Upper lobe of left lung (tissue), 6 donors: ENCODE measurements at regions not wholly inside any gene's neighbourhood (a gene's known extent, or its start where the extent isn't known, plus 50 kb on each side); places are given as distances from the start of the nearest gene placed in this dataset.
A peak's percentile ranks its signal among the peaks of the same experiment; 100 is the strongest.

Source experiments
- ATAC-seq, 2 donors: fragments of 200-7000 bp; cut with Tn5 transposase; one replicate each; pipeline ENCODE4 v1.9.1; 2022; ENCODE audit warnings: mild to moderate bottlenecking in 2 of 2, moderate library complexity in 2 of 2; ENCODE audit not compliant: low FRiP score in 2 of 2
- DNase-seq, 2 donors: peaks; one replicate each; pipeline ENCODE4 v3.0.0-alpha.2; 2019 to 2020
- H3K27ac ChIP-seq, 4 donors: fragments of 200-600 bp; sonication (generic); one replicate each; pipeline ENCODE4 v1.5.1; 2016 to 2019
- H3K27me3 ChIP-seq, 4 donors: fragments of 200-600 bp; sonication (generic); one replicate each; pipeline ENCODE4 v1.5.1; 2017 to 2019
- H3K36me3 ChIP-seq, 4 donors: fragments of 200-600 bp; sonication (generic); one replicate each; pipeline ENCODE4 v1.5.1; 2016 to 2019
- H3K4me1 ChIP-seq, 4 donors: fragments of 200-600 bp; sonication (generic); one replicate each; pipeline ENCODE4 v1.5.1; 2018 to 2019
- H3K4me3 ChIP-seq, 4 donors: fragments of 200-600 bp; sonication (generic); one replicate each; pipeline ENCODE4 v1.5.1; 2017 to 2019; ENCODE audit warnings: mild to moderate bottlenecking in 2 of 4, moderate library complexity in 1 of 4
- H3K9me3 ChIP-seq, 4 donors: fragments of 200-600 bp; sonication (generic); one replicate each; pipeline ENCODE4 v1.5.1; 2018 to 2019
- CTCF ChIP-seq, 6 experiments: fragments of 450-650 bp in 4 of 6; fragments of 200-600 bp in 2 of 6; sonication (generic) in 2 of 6; IDR thresholded peaks; one replicate each; pipeline ENCODE4 v1.5.1; 2016 to 2019; ENCODE audit warnings: antibody characterized with exemption in 6 of 6
- EP300 ChIP-seq, 4 donors: sonication (generic); formaldehyde crosslinking; IDR thresholded peaks; one replicate each; pipeline ENCODE4 v1.5.1; 2017; ENCODE audit warnings: antibody characterized with exemption in 4 of 4, control low read depth in 2 of 4
- POLR2A ChIP-seq, 4 donors: fragments of 450-650 bp; IDR thresholded peaks; one replicate each; pipeline ENCODE4 v1.5.1; 2016 to 2017; ENCODE audit warnings: antibody characterized with exemption in 4 of 4, mild to moderate bottlenecking in 2 of 4
- POLR2AphosphoS5 ChIP-seq, 2 donors: sonication (generic); formaldehyde crosslinking; IDR thresholded peaks; one replicate each; pipeline ENCODE4 v1.5.1; 2017; ENCODE audit warnings: antibody characterized with exemption in 2 of 2
- WGBS, 2 donors: methylation state at CpG; one replicate each; pipeline ENCODE4 v1.1.5; 2017 to 2018; 5-methylcytosine and 5-hydroxymethylcytosine counted together
- donor health status: DM: no; HTN: no; CAD: no; lungs with moderate emphysema.
- donor health status: DM: no; HTN: yes; CAD: no; lungs with severe emphysema.

- TF ChIP-seq POLR2AphosphoS5 (IDR thresholded peaks at IDR 0.05) (no peak), EP300 (IDR thresholded peaks at IDR 0.05) (no peak), POLR2A (IDR thresholded peaks at IDR 0.05) (no peak), CTCF (IDR thresholded peaks at IDR 0.05) (no peak)
- 60 to 63% methylated on average over 3 of the region's 3 CpGs for WGBS, 2 donors
These were observed 87.3 kb upstream of the OSTN start for GRCh38 chr3:191111722-191112121.

GRCh38 chr3:191105418-191105817 is 93.6 kb upstream of the OSTN start:
- DNase-seq = no peak
- no peak for TF ChIP-seq EP300 (IDR thresholded peaks at IDR 0.05)
- TF ChIP-seq CTCF (IDR thresholded peaks at IDR 0.05) = no peak
- TF ChIP-seq POLR2AphosphoS5 (IDR thresholded peaks at IDR 0.05) = no peak
- no peak for TF ChIP-seq POLR2A (IDR thresholded peaks at IDR 0.05)
- no peak overlapping the region for H3K27ac ChIP-seq
- no peaks in the 10 kb centered on the region for H3K36me3 ChIP-seq
- H3K9me3 ChIP-seq = no peaks in the 10 kb centered on the region
- WGBS, 2 donors = 58 to 67% methylated on average over 3 of the region's 3 CpGs
- no peak for ATAC-seq
- no peaks in the 10 kb centered on the region for H3K27me3 ChIP-seq
- H3K4me3 ChIP-seq = no peak overlapping the region
- no peaks in the 10 kb centered on the region for H3K4me1 ChIP-seq

More at GRCh38 chr3:191111722-191112121, 87.3 kb upstream of the OSTN start:
- no peak for DNase-seq
- H3K27ac ChIP-seq = no peak overlapping the region
- H3K4me3 ChIP-seq = no peak overlapping the region
- no peaks in the 10 kb centered on the region for H3K36me3 ChIP-seq
- no peaks in the 10 kb centered on the region for H3K4me1 ChIP-seq
- H3K9me3 ChIP-seq = no peaks in the 10 kb centered on the region
- no peak for ATAC-seq
- no peaks in the 10 kb centered on the region for H3K27me3 ChIP-seq

- no peak for ATAC-seq
- WGBS, 2 donors = 76 to 83% methylated on average over 4 of the region's 4 CpGs
- DNase-seq = no peak
These were observed 98.5 kb upstream of the OSTN start for GRCh38 chr3:191100516-191100915.

GRCh38 chr3:191094057-191094845 is 104.8 kb upstream of the OSTN start:
- ATAC-seq = peak in 1 of 2 donors; percentile 78
- no peak overlapping the region for H3K27ac ChIP-seq
- TF ChIP-seq EP300 (IDR thresholded peaks at IDR 0.05) (no peak), POLR2AphosphoS5 (IDR thresholded peaks at IDR 0.05) (no peak), POLR2A (IDR thresholded peaks at IDR 0.05) (no peak), CTCF (IDR thresholded peaks at IDR 0.05) (no peak)
- H3K27me3 ChIP-seq = no peaks in the 10 kb centered on the region
- no peak for DNase-seq
- WGBS, 2 donors = 51 to 67% methylated on average over 3 of the region's 3 CpGs
- H3K36me3 ChIP-seq = no peaks in the 10 kb centered on the region
- no peaks in the 10 kb centered on the region for H3K4me1 ChIP-seq
- no peak overlapping the region for H3K4me3 ChIP-seq
- no peaks in the 10 kb centered on the region for H3K9me3 ChIP-seq

More at GRCh38 chr3:191100516-191100915, 98.5 kb upstream of the OSTN start:
- H3K27ac ChIP-seq = no peak overlapping the region
- H3K27me3 ChIP-seq = no peaks in the 10 kb centered on the region
- no peaks in the 10 kb centered on the region for H3K36me3 ChIP-seq
- H3K4me3 ChIP-seq = no peak overlapping the region
- TF ChIP-seq CTCF (IDR thresholded peaks at IDR 0.05) (no peak), POLR2AphosphoS5 (IDR thresholded peaks at IDR 0.05) (no peak)
- no peaks in the 10 kb centered on the region for H3K4me1 ChIP-seq
- H3K9me3 ChIP-seq = no peaks in the 10 kb centered on the region

- Histone ChIP-seq H3K9me3 (no peaks in the 10 kb centered on the region), H3K36me3 (no peaks in the 10 kb centered on the region), H3K4me1 (no peaks in the 10 kb centered on the region), H3K27me3 (no peaks in the 10 kb centered on the region), H3K27ac (no peak overlapping the region), H3K4me3 (no peak overlapping the region)
- DNase-seq (no peak), ATAC-seq (no peak)
- 51 to 52% methylated on average over 3 of the region's 3 CpGs for WGBS, 2 donors
- TF ChIP-seq EP300 (IDR thresholded peaks at IDR 0.05) = no peak
- no peak for TF ChIP-seq POLR2A (IDR thresholded peaks at IDR 0.05)
- TF ChIP-seq CTCF (IDR thresholded peaks at IDR 0.05) = no peak
- TF ChIP-seq POLR2AphosphoS5 (IDR thresholded peaks at IDR 0.05) = no peak
These were observed 111.7 kb upstream of the OSTN start for GRCh38 chr3:191087391-191087790.
